ENCODE measurements at regions not wholly inside any gene's neighbourhood (a gene's known extent, or its start where the extent isn't known, plus 50 kb on each side); places are given as distances from the start of the nearest gene placed in this dataset.
A peak's percentile ranks its signal among the peaks of the same experiment; 100 is the strongest.

DNA sequence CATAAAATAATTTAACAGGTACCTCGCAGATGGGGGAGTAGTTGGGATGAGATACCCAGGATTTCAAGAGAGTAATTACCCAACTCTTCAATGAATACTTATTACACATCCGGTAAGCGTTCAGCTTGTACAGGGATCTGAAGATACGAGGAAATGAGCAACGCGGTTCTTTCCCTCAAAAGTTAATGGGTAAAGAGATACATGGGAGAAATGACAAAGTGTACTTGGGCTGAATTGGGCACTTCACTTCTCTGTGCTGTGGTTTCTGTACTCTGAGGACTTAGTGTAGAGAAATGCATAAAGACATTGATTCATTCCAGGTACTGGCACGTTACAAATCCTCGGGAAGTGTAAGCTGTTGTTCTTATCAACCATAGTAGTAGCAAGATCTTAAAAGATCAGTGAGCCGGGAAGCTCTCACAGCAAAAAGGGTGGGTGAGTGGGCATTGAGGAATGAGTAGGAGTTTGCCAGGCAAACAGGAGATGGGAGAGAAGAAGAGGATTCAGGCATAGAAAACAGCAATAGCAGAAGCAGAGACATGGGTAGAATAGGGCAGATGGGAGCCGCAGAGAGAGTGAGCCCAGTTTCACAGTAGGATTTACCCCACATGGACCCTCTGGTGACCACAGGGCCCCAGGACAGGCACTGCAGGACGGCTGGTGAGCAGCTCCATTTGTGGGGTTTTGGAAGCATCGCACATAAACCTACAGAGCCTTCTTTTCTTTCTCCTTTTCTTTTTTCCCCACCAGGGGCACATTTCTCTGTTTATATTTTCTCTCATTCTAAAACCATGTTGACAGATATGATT lies 304.3 kb upstream of the PITRM1 start:
- no peaks in the 10 kb centered on the region for H3K36me3 Mint-ChIP-seq (ENCODE audit: low read depth)
- DNase-seq: no peak
- peaks cover 35% of the 10 kb centered on the region for H3K4me1 Mint-ChIP-seq (ENCODE audit: low read depth)
- H3K9me3 Mint-ChIP-seq: no peaks in the 10 kb centered on the region
- H3K4me3 Mint-ChIP-seq: no peak overlapping the region
- H3K27ac Mint-ChIP-seq: no peak overlapping the region
- H3K27me3 Mint-ChIP-seq: peaks cover 10% of the 10 kb centered on the region

DNA sequence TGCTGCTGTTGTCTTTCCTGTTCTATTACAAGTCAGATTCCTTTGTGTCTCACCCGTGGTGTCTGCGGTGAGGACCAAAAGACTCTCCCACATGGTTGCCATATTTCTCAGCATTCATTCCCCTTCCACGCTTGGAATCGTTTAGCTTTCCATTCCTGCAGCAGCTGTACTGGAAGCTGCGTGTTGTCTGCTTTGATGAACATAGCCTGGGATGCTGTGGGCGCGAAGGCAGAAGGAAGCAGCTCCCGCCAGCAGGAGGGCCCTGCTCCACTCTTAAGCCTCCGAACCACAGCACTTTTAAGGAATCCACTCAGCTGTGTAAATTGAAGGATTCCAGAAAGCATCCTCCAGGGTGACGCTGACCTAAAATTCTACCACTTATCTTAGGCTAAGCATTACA lies 303.6 kb upstream of the PITRM1 start:
- Mint-ChIP-seq H3K9me3 (no peaks in the 10 kb centered on the region), H3K4me3 (no peak overlapping the region)
- no peak for DNase-seq

DNA sequence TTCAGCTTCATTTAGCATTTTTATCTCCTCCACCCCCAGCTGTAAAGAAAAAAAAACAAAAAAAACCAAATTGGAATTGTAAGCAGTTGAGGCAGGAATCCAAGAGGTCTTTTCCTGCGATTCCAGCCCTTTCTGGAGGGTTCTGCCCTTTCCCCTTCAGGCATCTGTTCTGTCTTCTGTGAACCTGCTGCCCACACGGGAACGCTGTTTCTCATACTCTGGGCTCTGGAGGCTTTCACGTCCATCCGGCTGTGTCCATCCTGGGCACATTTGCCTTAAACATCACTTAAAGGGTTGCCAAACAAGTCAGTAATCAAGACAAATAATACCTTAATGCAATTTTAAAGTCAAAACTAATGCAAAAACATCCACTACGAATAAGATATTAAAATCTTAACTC lies 302.8 kb upstream of the PITRM1 start:
- no peaks in the 10 kb centered on the region for H3K36me3 Mint-ChIP-seq (ENCODE audit: low read depth)
- no peak overlapping the region for H3K27ac Mint-ChIP-seq
- H3K4me3 Mint-ChIP-seq: no peak overlapping the region
- peaks cover 4% of the 10 kb centered on the region for H3K27me3 Mint-ChIP-seq
- H3K9me3 Mint-ChIP-seq: no peaks in the 10 kb centered on the region
- DNase-seq: no peak
- peaks cover 34% of the 10 kb centered on the region for H3K4me1 Mint-ChIP-seq (ENCODE audit: low read depth)

More for the DNA sequence above, 303.6 kb upstream of the PITRM1 start:
- H3K4me1 Mint-ChIP-seq (ENCODE audit: low read depth): peaks cover 35% of the 10 kb centered on the region
- H3K36me3 Mint-ChIP-seq (ENCODE audit: low read depth): no peaks in the 10 kb centered on the region
- H3K27ac Mint-ChIP-seq: no peak overlapping the region
- H3K27me3 Mint-ChIP-seq: peaks cover 4% of the 10 kb centered on the region

DNA sequence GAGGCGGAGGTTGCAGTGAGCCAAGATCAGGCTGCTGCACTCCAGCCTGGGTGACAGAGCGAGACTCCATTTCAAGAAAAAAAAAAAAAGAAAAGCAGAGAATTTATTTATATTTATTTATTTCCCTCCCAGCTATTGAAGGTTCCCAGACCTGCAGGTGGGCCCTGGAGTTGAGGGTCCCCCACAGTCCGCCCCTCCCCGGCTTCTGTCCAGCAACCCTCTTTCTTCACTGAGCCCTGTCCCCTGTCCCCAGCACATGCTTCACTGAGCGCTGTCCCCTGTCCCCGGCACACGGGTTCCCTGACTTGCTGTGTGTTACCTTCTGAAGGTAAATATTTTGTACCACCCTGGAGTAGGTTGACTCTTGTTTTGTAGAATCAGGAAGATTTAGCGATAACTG lies 301.7 kb upstream of the PITRM1 start:
- Mint-ChIP-seq H3K27me3 (peaks cover 4% of the 10 kb centered on the region), H3K9me3 (no peaks in the 10 kb centered on the region), H3K4me1 (ENCODE audit: low read depth) (peaks cover 35% of the 10 kb centered on the region), H3K27ac (no peak overlapping the region), H3K36me3 (ENCODE audit: low read depth) (no peaks in the 10 kb centered on the region), H3K4me3 (no peak overlapping the region)
- DNase-seq: no peak

DNA sequence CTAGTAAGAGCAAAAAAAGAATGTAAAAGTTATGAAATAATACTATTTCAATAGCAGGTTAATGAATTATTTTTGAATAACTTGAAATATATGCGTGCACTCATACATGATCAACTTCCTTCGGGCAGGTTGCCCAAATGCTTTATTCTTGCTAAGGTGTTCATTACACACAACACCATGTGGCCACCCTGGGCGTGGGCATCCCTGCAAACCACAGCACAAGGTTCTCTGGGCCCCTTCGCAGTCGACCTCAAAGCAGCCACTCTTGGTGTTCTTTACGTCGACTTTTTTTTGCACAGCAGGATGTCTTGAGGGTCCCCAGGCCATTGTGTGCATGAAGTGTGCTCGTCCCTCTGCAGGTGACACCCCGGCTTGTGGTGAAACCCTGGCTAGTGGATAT lies 300.7 kb upstream of the PITRM1 start:
- no peak overlapping the region for H3K4me3 Mint-ChIP-seq
- no peaks in the 10 kb centered on the region for H3K36me3 Mint-ChIP-seq (ENCODE audit: low read depth)

DNA sequence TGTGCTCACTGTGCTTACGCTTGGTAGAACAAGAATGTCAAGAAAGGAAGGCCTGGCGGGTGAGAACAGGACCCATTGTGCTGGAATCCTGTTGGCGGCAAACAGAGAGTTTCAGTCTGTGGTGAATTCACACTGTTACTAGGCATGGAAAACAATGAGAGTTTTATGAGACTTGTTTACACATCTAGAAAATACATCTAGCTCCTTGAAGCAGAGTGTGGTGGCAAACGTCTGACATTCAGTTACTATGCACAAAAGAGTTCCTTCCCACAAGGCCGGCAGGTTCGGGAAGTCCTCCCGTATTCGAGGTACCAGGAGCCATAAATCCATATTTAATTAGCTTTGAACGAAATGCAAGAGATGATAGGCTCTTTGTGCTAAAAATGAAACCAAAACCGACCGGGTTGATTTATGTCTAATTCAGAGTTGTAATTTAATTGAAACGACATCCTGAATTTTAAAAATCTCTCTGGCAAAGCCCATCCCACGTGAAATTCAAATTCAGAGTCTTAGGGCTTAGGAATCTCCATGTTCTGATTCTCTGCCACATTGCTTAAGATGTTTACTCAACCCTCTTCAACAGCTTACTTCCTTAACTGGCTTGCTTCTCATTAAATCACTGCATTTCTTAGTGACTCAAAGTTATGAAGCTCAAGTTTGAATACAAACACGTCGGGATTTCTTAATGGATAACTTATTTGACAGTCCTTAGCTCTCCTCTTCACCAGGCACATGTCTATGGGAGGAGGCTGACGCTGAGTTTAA lies 299.9 kb upstream of the PITRM1 start:
- no peak for DNase-seq
- Mint-ChIP-seq H3K4me1 (ENCODE audit: low read depth) (peaks cover 45% of the 10 kb centered on the region), H3K27me3 (peaks cover 4% of the 10 kb centered on the region), H3K4me3 (peak overlapping the region; percentile 65), H3K27ac (no peak overlapping the region), H3K36me3 (ENCODE audit: low read depth) (no peaks in the 10 kb centered on the region), H3K9me3 (no peaks in the 10 kb centered on the region)

More for the DNA sequence above, 300.7 kb upstream of the PITRM1 start:
- H3K9me3 Mint-ChIP-seq: no peaks in the 10 kb centered on the region
- H3K27ac Mint-ChIP-seq: no peak overlapping the region
- peaks cover 45% of the 10 kb centered on the region for H3K4me1 Mint-ChIP-seq (ENCODE audit: low read depth)
- DNase-seq: no peak
- peaks cover 4% of the 10 kb centered on the region for H3K27me3 Mint-ChIP-seq

DNA sequence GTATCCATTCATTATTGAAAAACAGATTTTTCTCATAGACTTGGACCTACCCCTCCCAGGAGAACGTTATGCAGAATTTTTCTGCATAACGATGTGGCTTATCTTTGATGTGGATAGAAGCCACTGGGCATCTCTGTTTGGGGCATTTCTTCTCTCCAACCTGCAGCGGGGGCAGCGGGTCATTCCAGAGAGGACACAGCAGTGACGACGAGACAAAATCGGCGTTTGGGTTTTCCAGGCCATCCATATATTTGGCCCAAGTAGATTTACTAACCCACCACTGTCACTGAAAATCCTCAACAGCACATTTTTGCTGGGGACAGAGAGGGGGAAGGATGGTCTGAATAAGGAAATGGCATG lies 299.3 kb upstream of the PITRM1 start:
- DNase-seq: no peak
- Mint-ChIP-seq H3K27ac (no peak overlapping the region), H3K36me3 (ENCODE audit: low read depth) (no peaks in the 10 kb centered on the region), H3K4me3 (peak overlapping the region; percentile 65), H3K9me3 (no peaks in the 10 kb centered on the region), H3K27me3 (peaks cover 4% of the 10 kb centered on the region), H3K4me1 (ENCODE audit: low read depth) (peaks cover 50% of the 10 kb centered on the region)

DNA sequence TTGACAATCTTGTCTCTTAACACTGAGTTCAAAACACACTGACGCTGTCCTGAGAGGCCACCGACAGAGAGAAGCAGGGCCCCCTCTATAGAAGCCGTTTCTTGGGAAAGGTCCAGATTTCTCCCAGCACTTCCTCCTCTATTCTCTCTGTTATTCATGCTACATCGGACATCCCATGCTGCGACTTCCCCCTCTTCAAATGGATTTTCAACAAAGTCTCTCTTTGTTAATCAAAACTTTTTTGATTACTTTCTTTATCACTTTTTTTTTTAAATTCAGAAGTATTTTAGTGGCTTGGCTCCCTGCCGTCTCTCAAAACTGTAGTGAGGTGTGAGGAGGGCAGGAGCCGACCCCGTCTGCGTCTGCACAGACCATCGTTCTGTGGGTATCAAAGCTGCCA lies 298.9 kb upstream of the PITRM1 start:
- Mint-ChIP-seq H3K4me1 (ENCODE audit: low read depth) (peaks cover 50% of the 10 kb centered on the region), H3K27ac (no peak overlapping the region), H3K36me3 (ENCODE audit: low read depth) (no peaks in the 10 kb centered on the region), H3K4me3 (no peak overlapping the region), H3K27me3 (peaks cover 4% of the 10 kb centered on the region), H3K9me3 (no peaks in the 10 kb centered on the region)
- no peak for DNase-seq

DNA sequence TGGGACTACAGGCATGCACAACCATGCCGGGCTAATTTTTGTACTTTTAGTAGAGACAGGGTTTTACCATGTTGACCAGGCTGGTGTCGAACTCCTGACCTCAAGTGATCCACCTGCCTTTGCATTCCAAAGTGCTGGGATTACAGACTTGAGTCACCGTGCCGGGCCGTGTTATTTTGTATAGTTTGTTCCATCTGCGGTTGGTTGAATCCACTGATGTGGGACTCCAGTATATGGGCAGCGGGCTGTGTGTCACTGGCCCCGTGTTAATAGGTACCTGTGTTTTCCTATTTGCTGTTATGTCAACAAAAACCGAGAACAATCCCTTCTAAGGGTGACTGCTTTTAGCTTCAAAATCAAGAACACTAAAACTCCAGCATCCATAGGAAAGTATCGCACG lies 297.6 kb upstream of the PITRM1 start:
- Mint-ChIP-seq H3K4me3 (no peak overlapping the region), H3K27ac (no peak overlapping the region), H3K4me1 (ENCODE audit: low read depth) (peaks cover 50% of the 10 kb centered on the region), H3K36me3 (ENCODE audit: low read depth) (no peaks in the 10 kb centered on the region), H3K9me3 (no peaks in the 10 kb centered on the region), H3K27me3 (peaks cover under 1% of the 10 kb centered on the region)
- no peak for DNase-seq

DNA sequence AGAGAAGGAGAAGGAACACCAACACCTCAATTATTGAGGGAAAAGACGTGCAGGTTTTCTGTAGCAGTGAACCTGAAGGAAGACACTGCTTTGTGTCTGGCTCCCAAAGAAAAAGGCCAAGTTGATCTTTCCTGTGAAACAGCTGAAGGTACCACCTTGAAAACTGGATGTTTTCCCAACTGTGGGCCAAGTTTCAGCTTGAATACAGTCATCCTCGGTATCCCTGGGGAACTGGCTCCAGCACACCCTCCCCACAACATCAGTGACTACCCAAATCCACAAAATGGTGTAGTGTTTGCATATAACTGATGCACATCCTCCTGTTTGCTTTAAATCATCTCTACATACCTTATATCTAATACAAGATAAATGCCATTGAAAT lies 297.0 kb upstream of the PITRM1 start:
- no peak overlapping the region for H3K4me3 Mint-ChIP-seq
- H3K36me3 Mint-ChIP-seq (ENCODE audit: low read depth): no peaks in the 10 kb centered on the region
- no peaks in the 10 kb centered on the region for H3K9me3 Mint-ChIP-seq
- DNase-seq: no peak
- peaks cover 50% of the 10 kb centered on the region for H3K4me1 Mint-ChIP-seq (ENCODE audit: low read depth)
- H3K27ac Mint-ChIP-seq: no peak overlapping the region
- H3K27me3 Mint-ChIP-seq: peaks cover 6% of the 10 kb centered on the region

DNA sequence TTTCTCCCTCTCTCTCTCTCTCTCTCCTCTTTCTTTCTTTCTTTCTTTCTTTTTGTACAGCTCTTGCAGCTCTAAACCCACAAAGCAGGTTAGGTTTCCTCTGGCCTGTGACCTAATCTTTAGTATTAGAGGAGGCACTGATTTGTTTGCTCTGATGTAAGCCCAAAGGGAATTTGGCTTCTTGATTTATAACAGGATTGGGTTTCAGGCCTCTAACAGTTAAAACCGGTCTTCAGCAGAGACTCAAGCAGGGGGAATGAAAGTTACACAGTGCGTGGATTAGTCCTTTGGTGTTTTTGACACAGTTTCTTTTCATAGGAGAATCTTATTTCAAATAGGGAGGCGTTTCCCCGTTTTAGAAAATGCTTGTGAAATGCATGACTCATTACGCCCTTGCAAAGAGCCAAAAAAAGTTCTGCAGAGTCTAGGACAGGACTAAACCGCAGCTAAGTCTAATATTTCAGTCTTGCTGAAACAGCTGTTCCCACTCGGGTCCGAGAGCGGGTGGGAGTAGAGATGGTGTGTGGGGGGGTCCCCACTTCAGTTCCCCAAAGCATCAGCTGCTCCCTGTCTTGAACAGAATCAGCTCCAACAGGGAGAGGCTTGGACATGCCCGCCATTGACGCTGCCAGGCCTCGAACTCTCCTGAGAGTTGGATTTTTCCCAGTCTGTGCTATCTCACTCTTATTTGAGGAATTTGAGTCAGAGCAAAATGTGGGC lies 296.5 kb upstream of the PITRM1 start:
- DNase-seq: no peak
- peaks cover 6% of the 10 kb centered on the region for H3K27me3 Mint-ChIP-seq
- peaks cover 50% of the 10 kb centered on the region for H3K4me1 Mint-ChIP-seq (ENCODE audit: low read depth)
- peak overlapping the region; percentile 72 for H3K27ac Mint-ChIP-seq
- H3K4me3 Mint-ChIP-seq: peak overlapping the region; percentile 43
- no peaks in the 10 kb centered on the region for H3K9me3 Mint-ChIP-seq
- H3K36me3 Mint-ChIP-seq (ENCODE audit: low read depth): no peaks in the 10 kb centered on the region

DNA sequence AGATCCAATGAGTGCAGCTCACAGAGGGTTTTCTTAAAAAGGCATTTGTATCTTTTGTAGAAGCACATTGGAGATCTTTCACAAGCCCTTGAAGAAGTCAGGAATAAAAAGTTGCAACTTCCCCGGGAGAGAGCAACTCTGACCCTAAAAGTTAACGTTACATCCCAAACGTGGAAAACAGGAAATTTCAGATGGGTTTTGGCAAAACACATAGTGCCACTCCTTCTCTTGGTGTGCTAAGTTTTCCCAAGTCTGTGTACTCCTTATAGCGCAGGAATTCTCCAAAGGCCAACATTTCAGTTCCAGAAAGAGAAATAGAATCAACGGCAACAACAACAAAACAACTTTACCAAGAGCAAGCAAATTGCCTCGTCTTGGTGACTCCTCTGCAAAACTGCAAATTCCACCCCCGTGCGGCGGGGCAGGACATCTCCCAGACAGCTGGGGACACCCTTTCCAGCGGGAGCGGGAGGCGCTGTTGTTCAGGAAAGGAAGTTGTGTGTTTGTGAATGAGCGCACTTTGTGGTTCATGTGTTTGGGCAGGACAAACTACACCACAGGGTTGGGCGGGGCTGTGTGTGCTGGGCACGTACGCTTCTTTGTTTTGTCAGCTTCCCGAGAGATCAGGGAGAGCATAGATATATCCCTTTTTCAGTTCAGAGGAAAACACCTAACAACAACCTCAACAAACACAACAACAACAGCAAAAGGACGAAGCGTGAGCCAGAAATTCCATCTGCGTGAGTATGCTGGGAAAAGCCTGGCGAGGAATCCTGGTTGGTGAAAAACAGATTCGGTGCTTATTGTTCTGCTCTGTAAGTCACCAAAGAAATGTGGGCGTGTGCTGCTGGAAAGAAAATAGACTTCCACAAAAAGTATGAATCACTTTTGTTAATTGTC lies 294.7 kb upstream of the PITRM1 start:
- Mint-ChIP-seq H3K27ac (peak overlapping the region; percentile 72), H3K4me3 (peak overlapping the region; percentile 50)

DNA sequence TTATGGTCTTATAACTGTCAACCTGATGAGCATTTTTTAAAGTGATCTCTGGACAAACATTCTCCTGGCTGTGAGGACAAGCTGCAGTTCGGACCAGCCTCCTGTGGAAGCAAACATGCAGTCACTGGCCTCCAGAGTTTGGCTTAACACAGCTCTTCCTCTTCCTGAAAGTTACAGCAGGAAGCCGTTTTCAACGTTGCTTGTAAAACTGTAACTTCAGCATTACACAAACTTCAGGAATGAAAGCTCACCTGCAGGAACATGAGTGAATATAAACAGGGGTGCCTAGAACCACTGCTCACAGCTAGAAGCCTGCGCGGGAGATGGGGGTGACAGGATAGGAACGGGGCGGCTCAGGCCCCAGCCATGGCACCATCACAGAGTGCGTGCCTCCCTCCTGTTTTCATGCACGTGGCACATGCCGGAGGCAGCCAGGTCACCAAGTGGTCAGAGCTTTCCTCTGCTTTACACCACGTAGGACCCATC lies 292.9 kb upstream of the PITRM1 start:
- Mint-ChIP-seq H3K9me3 (no peaks in the 10 kb centered on the region), H3K4me3 (no peak overlapping the region), H3K27me3 (peaks cover 6% of the 10 kb centered on the region), H3K36me3 (ENCODE audit: low read depth) (no peaks in the 10 kb centered on the region), H3K27ac (no peak overlapping the region), H3K4me1 (ENCODE audit: low read depth) (peaks cover 32% of the 10 kb centered on the region)
- no peak for DNase-seq

More for the DNA sequence above, 294.7 kb upstream of the PITRM1 start:
- DNase-seq: no peak
- Mint-ChIP-seq H3K4me1 (ENCODE audit: low read depth) (peaks cover 39% of the 10 kb centered on the region), H3K27me3 (peaks cover 6% of the 10 kb centered on the region), H3K9me3 (no peaks in the 10 kb centered on the region), H3K36me3 (ENCODE audit: low read depth) (no peaks in the 10 kb centered on the region)

Data from activated T-cell treated with anti-CD3 and anti-CD28 coated beads, Interleukin-2, amount 50 U/mL, for 24 hours (primary cell).